22Rv1 (cell line): ENCODE measurements at regions not wholly inside any gene's neighbourhood (a gene's known extent, or its start where the extent isn't known, plus 50 kb on each side); places are given as distances from the start of the nearest gene placed in this dataset.

ENCODE experiments used
- ZFX ChIP-seq: fragments of 450-650 bp; IDR thresholded peaks from 2 replicates; pipeline ENCODE4 v1.6.1; 2017; ENCODE audit warnings: antibody characterized with exemption, borderline replicate concordance
- TF ChIP-seq, protein P1 (sequence below): fragments of 450-650 bp; IDR thresholded peaks from 2 replicates; pipeline ENCODE4 v1.5.1; 2017; ENCODE audit warnings: mild to moderate bottlenecking

DNA sequence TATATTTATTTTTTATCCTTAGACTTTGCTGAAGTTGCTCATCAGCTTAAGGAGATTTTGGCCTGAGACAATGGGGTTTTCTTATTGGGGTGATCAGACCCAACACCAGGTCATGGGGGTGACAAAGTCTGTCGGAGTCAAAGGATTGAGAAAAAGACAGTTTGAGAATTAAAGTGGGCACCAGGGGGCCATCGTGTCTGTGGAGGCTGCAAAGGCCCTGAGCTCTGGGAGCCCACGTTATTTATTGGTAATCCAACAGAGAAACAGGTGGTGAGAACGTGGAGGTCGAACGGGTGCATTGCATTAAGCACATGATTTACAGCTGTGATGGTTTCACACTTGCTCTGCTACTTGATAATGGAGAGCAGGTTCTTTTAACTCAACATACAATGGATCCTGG lies 102.5 kb upstream of the CDH10 start:
- TF ChIP-seq, protein P1, sequence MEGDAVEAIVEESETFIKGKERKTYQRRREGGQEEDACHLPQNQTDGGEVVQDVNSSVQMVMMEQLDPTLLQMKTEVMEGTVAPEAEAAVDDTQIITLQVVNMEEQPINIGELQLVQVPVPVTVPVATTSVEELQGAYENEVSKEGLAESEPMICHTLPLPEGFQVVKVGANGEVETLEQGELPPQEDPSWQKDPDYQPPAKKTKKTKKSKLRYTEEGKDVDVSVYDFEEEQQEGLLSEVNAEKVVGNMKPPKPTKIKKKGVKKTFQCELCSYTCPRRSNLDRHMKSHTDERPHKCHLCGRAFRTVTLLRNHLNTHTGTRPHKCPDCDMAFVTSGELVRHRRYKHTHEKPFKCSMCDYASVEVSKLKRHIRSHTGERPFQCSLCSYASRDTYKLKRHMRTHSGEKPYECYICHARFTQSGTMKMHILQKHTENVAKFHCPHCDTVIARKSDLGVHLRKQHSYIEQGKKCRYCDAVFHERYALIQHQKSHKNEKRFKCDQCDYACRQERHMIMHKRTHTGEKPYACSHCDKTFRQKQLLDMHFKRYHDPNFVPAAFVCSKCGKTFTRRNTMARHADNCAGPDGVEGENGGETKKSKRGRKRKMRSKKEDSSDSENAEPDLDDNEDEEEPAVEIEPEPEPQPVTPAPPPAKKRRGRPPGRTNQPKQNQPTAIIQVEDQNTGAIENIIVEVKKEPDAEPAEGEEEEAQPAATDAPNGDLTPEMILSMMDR = no peak
- no peak for TF ChIP-seq ZFX
